LNCaP clone FGC (cell line): ENCODE measurements at regions not wholly inside any gene's neighbourhood (a gene's known extent, or its start where the extent isn't known, plus 50 kb on each side); places are given as distances from the start of the nearest gene placed in this dataset.

ENCODE experiments used
- DNase-seq: peaks from one replicate; pipeline ENCODE4 v3.0.0-alpha.2; 2011; ENCODE audit warnings: low read depth
- H3K4me3 ChIP-seq: 2 replicates; pipeline ENCODE4 v1.5.1; 2011; ENCODE audit warnings: mild to moderate bottlenecking, low read depth, low read length, control low read depth
- TF ChIP-seq, protein P1 (sequence below): IDR thresholded peaks from 2 replicates; pipeline ENCODE4 v1.5.1; 2012; ENCODE audit warnings: mild to moderate bottlenecking; ENCODE audit not compliant: control insufficient read depth, insufficient read depth; ENCODE audit errors: extremely low read depth

- peak; percentile 52 for DNase-seq
- TF ChIP-seq, protein P1, sequence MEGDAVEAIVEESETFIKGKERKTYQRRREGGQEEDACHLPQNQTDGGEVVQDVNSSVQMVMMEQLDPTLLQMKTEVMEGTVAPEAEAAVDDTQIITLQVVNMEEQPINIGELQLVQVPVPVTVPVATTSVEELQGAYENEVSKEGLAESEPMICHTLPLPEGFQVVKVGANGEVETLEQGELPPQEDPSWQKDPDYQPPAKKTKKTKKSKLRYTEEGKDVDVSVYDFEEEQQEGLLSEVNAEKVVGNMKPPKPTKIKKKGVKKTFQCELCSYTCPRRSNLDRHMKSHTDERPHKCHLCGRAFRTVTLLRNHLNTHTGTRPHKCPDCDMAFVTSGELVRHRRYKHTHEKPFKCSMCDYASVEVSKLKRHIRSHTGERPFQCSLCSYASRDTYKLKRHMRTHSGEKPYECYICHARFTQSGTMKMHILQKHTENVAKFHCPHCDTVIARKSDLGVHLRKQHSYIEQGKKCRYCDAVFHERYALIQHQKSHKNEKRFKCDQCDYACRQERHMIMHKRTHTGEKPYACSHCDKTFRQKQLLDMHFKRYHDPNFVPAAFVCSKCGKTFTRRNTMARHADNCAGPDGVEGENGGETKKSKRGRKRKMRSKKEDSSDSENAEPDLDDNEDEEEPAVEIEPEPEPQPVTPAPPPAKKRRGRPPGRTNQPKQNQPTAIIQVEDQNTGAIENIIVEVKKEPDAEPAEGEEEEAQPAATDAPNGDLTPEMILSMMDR: no peak
Measured at GRCh38 chr5:110031402-110032140, 341.8 kb downstream of the MAN2A1 start.

DNA sequence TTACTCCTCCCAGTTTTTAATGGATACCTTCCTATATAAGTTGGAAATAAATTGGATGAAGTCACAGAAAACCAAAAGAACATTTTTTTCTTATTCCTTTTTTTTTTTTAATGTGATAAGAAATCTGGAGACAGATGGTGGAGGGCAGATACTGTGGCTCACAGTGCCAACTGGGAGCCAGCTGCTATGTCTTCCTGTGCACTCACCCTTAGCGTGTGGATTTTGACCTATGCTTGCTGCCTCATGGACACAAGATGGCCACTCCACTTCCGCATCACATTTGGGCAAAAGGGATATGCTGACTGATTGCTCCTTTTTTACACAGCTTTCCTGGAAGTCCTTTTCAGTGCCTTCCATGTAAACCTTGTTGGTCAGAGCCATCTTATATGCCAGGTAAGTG lies 342.6 kb downstream of the MAN2A1 start:
- H3K4me3 ChIP-seq: no peak overlapping the region
- TF ChIP-seq, protein P1: no peak
- no peak for DNase-seq

More at GRCh38 chr5:110031402-110032140, 341.8 kb downstream of the MAN2A1 start:
- H3K4me3 ChIP-seq: no peak overlapping the region

GRCh38 chr5:110034056-110034600 lies 344.4 kb downstream of the MAN2A1 start:
- no peak for DNase-seq
- TF ChIP-seq, protein P1: no peak

GRCh38 chr5:110038297-110038997 lies 348.7 kb downstream of the MAN2A1 start:
- TF ChIP-seq, protein P1: no peak
- H3K4me3 ChIP-seq: no peak overlapping the region
- no peak for DNase-seq

More at GRCh38 chr5:110034056-110034600, 344.4 kb downstream of the MAN2A1 start:
- H3K4me3 ChIP-seq: no peak overlapping the region

DNA sequence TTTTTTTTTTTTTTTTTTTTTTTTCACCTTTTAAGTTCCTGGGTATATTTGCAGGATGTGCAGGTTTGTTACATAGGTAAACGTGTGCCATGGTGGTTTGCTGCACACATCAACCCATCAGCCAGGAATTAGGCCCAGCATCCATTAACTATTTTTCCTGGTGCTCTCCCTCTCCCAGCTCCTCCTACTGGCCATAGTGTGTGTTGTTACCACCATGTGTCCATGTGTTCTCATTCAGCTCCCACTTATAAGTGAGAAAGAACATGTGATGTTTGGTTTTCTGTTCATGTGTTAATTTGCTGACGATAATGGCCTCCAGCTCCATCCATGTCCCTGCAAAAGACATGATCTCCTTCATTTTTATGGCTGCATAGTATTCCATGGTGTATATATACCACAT lies 350.5 kb downstream of the MAN2A1 start:
- DNase-seq: no peak
- no peak overlapping the region for H3K4me3 ChIP-seq
- TF ChIP-seq, protein P1: no peak; the same call in 1 of the 2 replicates

DNA sequence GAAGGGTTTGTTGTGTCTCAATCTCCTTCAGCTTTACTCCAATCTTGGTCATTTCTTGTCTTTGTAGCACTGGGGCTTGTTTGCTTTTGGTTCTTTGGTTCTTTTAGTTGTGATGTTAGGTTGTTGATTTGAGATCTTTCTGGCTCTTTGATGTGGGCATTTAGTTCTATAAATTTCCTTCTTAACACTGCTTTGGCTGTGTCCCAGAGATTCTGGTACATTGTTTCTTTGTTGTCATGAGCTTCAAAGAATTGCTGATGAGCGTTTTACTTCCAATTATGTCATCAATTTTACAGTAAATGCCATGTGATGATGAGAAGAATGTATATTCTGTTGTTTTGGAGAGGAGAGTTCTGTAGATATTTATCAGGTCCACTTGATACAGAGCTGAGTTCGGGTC lies 353.3 kb downstream of the MAN2A1 start:
- TF ChIP-seq, protein P1: no peak
- DNase-seq: no peak
- H3K4me3 ChIP-seq: no peak overlapping the region
